HG02610 (cell line): ENCODE measurements at regions not wholly inside any gene's neighbourhood (a gene's known extent, or its start where the extent isn't known, plus 50 kb on each side); places are given as distances from the start of the nearest gene placed in this dataset.
"Not testable (repeated sequence)": the region's sequence is repeated elsewhere in the genome, so short reads cannot be mapped to it uniquely, and the experiment has no call there.

Experiments used
- ATAC-seq: cut with Tn5 transposase; IDR thresholded peaks from one replicate; pipeline ENCODE4 v1.9.1; 2021; ENCODE audit warnings: mild to moderate bottlenecking, moderate library complexity; ENCODE audit not compliant: unreplicated experiment

DNA sequence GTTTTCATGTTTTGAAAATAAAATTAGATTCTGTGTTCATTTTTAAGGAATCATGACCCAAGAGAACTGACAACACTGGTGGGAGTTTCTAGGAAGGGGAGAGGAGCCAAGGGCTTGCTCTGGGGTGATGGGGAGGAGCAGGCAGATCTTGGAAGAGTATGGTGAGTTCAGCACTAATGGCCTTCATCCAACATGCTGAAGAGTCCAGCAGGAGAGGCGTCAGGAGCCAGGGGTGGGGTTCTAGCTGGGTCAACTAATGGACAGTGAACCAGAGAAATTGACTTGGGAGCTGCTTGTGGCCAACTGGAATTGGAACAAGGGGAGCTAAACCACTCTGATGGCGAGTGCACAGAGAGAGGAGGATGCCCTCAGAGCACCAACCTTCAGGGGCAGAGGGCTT, 107.1 kb downstream of the MRPL14 start:
- ATAC-seq, result no peak

DNA sequence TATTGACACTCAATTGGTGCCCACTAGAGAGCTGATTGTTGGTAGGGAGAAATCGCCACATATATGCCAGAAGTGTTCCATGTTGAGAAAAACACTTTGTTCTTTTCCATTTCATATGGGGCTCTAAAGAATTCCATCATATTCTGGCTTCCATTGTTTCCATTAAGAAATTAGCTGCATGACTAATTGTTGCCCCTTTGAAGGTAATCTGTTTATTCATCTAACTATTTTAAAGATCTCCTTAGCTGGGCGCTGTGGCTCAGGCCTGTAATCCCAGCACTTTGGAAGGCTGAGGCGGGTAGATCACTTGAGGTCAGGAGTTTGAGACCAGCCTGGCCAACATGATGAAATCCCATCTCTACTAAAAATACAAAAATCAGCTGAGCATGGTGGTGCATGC, 109.9 kb downstream of the MRPL14 start:
- ATAC-seq, result not testable (repeated sequence)

DNA sequence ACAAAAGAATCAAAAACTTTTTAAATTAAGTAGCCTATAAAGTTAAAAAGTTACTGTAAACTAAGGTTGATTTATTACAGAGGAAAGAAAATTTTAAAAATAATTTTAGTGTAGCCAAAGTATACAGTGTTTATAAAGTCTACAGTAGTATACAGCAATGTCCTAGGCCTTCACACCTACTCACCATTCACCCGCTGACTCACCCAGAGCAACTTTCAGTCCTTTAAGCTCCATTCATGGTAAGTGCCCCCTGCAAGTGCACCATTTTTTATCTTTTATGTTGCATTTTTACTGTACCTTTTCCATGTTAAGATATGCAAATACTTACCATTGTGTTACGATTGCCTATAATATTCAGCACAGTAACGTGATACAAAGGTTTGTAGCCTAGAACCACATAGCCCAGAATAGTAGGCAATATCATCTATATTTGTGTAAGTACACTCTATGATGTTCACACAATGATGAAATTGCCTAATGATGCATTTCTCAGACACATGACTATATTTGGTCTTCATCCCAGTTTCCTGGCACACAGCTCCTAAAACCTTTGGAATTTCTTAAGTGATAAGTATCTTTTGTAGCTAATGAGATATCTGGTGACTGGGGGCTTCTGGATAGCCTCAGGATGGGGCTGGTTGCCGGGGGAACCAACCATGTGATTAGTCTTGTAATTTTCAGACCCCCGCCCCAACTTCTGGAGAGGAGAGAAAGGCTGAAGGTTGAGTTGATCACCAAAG, 111.0 kb downstream of the MRPL14 start:
- no peak for ATAC-seq

DNA sequence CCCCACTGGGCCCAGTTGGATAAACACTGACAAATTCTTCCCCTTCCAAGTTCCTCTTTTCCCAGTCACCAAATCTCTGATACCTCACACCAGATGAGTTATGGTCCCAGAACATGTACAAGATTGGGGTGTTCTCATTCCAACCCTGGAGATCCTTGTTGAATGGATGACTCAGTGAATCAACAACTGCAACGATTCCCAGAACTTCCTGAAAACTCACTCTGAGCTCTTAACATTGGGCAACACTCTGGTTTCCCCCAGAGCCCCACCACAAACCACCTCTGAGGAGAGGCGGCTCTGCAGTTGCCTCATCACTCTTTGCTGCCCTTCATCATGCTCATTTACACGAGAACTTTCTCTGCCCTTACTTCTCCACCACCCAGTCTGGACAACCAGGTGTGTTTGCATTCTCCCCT, 115.2 kb downstream of the MRPL14 start:
- no peak for ATAC-seq

DNA sequence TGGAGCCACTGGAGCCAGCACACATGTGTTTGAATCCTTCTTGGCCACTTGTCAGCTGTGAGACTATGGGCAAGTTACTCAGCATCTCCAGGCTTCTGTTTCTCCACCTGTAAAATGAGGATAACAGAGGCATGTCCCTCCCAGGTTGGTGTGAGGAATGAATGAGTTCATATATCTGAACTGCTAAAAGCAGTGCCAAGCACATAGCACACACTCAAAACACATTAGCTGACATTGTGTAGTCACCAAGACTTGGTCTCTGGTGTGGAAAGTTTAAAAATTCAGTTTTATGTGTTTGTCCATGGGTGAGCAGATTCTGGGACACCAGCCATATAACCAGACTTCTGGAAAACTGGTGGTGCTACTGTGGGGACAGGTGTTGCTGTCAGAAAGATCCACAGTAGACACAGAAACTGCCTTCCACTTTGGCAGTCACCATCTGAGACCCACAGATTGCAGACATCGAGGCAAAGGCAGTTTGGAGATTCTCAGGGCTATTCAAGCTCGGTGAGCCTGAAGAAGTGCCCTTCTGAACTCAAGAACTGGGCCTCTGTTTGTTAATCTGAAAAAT, 115.8 kb downstream of the MRPL14 start:
- no peak for ATAC-seq

DNA sequence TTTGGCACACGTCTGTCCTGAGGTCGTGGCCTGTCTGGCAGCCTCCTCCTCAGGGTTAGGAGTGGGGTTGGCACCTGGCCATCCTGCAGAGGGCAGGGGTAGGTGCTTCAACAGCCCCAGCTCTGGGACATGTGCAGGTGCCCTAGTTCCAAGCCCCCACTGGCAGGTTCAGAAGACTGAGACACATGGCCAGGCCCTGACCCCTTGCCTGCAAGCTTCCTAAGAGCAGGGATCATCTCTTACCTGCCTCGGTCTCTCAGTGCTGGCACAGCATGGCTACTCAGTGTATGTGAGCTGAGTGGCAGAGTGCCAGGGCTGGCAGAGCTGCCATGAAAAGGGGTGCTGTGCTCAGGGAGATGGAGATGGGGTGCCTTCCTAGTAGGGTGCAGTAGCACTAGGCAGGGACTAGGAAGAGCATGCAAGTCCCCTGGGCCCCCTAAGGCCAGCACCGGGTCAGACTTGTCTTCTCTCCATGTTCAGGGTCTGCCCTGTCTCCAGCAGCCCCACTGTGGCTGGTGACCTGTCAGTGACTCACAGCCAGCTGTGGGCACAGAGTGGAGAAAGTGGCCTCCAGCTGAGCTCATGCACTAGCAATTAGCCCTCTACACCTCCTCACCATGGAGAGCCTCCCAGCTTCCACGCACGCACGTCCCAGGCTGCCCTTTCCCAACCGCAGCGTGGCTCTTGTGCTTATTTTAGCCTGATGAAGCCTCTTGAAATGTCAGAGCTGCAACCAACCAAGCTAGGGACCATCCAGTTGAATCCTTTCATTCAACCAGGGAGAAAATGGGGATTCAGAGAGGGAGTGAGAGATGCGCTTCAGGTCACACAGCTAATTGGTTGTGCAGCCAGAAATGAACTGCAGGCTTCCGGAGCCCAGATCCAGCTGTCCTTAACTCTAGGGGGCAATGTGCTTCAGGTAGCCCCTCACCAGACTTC, 116.6 kb downstream of the MRPL14 start:
- ATAC-seq, result no peak

- ATAC-seq, result no peak
Observed at GRCh38 chr6:44009425-44010321, 117.6 kb downstream of the MRPL14 start.

GRCh38 chr6:44008821-44009370, 118.4 kb downstream of the MRPL14 start:
- ATAC-seq, result no peak

- ATAC-seq, result no peak
Observed at GRCh38 chr6:44007818-44008621, 119.2 kb downstream of the MRPL14 start.

DNA sequence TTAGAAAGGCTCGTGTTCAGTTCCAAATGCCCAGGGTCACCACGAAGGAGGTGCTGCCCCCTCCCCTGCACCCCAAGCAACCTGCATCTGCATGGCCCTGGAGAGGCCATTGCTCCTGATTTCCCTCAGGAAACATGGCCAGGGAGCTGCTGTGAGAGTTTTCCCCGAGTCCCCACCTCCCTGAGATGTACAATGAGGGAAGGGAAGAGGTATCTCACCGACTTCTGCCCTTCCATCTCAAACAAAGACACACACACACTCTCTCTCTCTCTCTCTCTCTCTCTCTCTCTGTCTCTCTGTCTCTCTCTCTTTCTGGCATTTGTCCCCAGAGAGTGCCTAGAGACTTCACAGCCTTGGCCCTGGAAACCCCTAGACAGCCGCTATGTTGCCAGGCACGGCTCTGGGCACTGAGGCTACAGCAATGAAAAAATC, 120.4 kb downstream of the MRPL14 start:
- no peak for ATAC-seq

GRCh38 chr6:44006123-44006871, 121.0 kb downstream of the MRPL14 start:
- no peak for ATAC-seq

GRCh38 chr6:44005507-44005903, 121.7 kb downstream of the MRPL14 start:
- ATAC-seq, result no peak

DNA sequence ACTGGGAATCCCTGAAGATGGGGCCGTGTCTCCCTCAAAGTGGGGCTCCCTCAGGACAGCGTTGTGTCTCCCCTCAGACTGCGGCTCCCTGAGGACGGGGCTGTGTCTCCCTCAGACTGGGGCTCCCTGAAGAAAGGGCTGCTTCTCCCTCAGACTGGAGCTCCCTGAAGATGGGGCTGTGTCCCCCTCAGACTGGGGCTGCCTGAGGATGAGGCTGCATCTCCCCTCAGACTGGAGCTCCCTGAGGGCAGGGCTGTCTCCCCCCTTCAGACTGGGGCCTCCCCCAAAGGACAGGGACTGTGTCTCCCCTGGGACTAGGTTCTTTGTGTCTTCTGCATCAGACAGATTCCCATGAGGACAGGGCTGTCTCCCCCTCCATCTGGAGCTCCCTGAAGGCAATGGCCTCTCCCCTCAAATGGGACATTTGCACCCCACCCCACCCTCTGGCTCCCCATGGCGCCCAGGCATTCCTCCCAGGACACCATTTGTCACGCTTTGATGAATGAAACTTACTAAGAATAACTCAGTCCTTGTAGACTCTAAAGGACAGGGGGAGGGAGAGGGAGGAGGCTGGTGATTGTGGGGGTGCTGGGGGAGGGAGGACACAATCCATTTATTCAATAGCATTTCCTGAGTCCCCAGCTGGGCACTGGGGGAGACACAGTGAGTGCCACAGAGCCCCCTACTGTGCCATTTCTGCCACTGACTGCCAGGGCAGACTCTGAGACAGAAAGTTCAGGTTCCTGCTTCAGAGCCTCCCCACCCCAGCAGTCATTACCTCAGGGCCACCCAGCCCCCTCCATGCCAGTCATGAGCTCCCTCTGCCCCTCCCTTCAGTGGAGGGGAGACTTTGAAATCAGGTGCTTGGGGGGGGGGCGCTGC, 122.4 kb downstream of the MRPL14 start:
- ATAC-seq, result no peak

DNA sequence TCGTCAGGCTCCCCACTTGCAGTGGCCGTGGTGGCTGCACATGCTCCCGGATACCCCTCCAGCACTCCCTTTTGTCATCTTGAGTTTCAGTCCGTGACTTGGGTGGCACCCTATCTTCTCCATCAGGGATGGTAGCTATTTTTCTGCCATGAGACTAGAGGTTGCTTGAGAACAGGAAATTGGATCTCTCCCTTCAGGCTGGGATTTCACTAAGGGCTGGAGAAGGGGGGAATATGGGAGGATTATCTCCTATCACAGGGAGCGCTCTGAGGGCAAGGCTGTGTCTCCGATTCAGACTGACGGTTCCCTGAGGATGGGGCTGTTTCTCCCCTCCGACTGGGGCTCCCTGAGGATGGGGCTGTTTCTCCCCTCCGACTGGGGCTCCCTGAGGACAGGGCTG, 123.1 kb downstream of the MRPL14 start:
- no peak for ATAC-seq

GRCh38 chr6:44003345-44004061, 123.7 kb downstream of the MRPL14 start:
- no peak for ATAC-seq

DNA sequence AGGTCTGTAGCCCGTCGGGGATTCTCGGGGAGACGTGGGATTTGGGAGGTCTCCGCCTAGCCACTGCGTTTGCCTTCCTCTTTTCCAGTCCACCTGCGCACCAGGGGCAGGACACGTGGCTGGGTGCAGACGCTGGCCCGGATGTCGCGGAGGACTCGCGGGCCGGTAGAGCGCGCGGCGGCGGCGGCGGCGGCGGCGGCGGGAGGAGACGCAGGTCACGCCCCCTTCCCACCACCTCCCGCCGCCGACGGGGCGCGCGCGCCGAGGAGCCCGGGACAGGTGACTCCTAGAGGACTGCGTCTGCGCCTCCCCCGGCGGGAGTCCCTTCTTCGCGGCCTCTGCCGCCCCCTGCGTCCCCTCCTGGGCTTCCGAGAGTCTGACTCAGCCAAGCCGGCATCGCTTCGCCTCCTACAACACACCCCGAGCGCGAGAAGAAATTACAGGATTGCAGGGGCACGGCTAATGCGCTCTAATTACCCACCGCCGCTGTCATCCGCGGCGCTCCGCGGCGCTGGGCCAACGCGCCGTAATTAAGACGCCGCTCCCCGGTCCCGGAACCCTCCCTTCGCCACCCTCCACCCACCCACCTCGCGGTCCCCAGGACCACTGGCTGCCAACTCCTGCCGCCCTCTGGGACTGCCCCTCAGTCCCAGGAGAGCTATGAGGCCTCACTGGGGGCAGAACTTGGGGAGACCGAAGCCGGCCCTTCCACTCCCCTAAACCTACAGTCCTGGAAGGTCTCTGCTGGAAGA, 124.5 kb downstream of the MRPL14 start:
- peak; percentile 46 for ATAC-seq
